ENCODE measurements at regions not wholly inside any gene's neighbourhood (a gene's known extent, or its start where the extent isn't known, plus 50 kb on each side); places are given as distances from the start of the nearest gene placed in this dataset.

DNA sequence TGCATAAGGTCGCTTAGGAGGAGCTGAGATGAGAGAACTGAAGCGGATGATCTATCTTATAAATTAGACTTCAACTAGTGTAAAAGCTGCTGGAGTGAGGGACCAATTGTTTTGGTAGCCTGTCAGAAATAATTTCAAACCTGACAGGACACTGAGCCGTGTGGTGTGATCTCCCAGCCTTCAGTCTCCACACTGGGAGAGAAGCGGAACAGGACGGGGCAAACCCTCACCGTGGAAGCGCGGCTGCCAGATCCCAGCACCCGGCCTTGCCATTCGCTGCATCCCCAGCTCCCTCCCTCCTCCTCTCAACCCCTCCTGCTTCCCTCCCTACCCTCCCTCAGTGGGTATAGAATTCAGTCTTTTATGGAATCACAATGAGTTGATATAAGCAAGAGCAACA, 900.1 kb upstream of the SLC35B3 start:
- TF ChIP-seq CTCF (IDR thresholded peaks at IDR 0.05 in 8 of 11, conservative IDR thresholded peaks at IDR 0.05 in 3 of 11) (no peak), POLR2AphosphoS5 (IDR thresholded peaks at IDR 0.05) (no peak)

All from spleen (tissue), 7 donors.